GM12873 (cell line): ENCODE measurements at regions not wholly inside any gene's neighbourhood (a gene's known extent, or its start where the extent isn't known, plus 50 kb on each side); places are given as distances from the start of the nearest gene placed in this dataset.

ENCODE experiments used
- CTCF ChIP-seq: IDR thresholded peaks from 2 replicates; pipeline ENCODE4 v1.5.1; 2012; ENCODE audit warnings: low read depth, mild to moderate bottlenecking, moderate library complexity, low read length, control low read depth; ENCODE audit not compliant: insufficient read depth; ENCODE audit errors: missing control alignments

GRCh38 chr3:29005862-29006261 is 275.0 kb upstream of the RBMS3 start:
- no peak for TF ChIP-seq CTCF

GRCh38 chr3:29011441-29011840 is 269.4 kb upstream of the RBMS3 start:
- no peak for TF ChIP-seq CTCF

- no peak for TF ChIP-seq CTCF
Observed at GRCh38 chr3:29011966-29012365, 268.9 kb upstream of the RBMS3 start.

- no peak for TF ChIP-seq CTCF
Observed at GRCh38 chr3:29022976-29023375, 257.9 kb upstream of the RBMS3 start.

- no peak for TF ChIP-seq CTCF
Observed at GRCh38 chr3:29026286-29026685, 254.6 kb upstream of the RBMS3 start.

- TF ChIP-seq CTCF, result no peak
Observed at GRCh38 chr3:29026959-29027358, 253.9 kb upstream of the RBMS3 start.

GRCh38 chr3:29033511-29033910 is 247.4 kb upstream of the RBMS3 start:
- no peak for TF ChIP-seq CTCF
